A673 (cell line): ENCODE measurements at regions not wholly inside any gene's neighbourhood (a gene's known extent, or its start where the extent isn't known, plus 50 kb on each side); places are given as distances from the start of the nearest gene placed in this dataset.

ENCODE experiments used
- EZH2 ChIP-seq: fragments of 200-600 bp; sonication (generic); IDR thresholded peaks from 2 replicates; pipeline ENCODE4 v1.6.1; 2017; ENCODE audit warnings: borderline replicate concordance, low read depth, mild to moderate bottlenecking, mixed read lengths, antibody characterized with exemption, low read length; ENCODE audit not compliant: poor library complexity, severe bottlenecking
- TF ChIP-seq, protein P1 (sequence below): fragments of 300-800, 200-600 bp; sonication (generic); conservative IDR thresholded peaks from 2 replicates; pipeline ENCODE4 v1.5.1; 2017; ENCODE audit warnings: low read depth, mild to moderate bottlenecking, antibody characterized with exemption, low read length, moderate library complexity, mixed read lengths

DNA sequence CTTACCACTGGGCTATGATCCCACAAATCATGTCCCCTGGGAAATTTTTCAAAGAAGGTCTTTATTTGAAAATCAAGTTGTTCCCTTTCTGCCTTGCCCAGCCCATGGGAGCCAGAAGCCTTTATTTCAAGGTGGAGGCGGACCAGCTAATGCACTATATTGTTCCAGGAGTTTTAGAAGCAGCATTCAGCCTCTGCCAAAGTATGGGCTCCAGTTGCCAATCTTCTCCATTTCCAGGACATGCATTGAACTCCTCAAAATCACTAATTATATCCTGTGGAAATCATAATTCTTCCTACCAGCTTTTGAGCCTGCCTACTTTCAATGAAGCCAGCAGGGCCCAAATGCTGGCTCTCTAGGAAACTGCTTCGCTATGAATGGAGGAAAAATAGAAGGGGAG is 195.8 kb downstream of the RAD51AP2 start:
- TF ChIP-seq, protein P1, sequence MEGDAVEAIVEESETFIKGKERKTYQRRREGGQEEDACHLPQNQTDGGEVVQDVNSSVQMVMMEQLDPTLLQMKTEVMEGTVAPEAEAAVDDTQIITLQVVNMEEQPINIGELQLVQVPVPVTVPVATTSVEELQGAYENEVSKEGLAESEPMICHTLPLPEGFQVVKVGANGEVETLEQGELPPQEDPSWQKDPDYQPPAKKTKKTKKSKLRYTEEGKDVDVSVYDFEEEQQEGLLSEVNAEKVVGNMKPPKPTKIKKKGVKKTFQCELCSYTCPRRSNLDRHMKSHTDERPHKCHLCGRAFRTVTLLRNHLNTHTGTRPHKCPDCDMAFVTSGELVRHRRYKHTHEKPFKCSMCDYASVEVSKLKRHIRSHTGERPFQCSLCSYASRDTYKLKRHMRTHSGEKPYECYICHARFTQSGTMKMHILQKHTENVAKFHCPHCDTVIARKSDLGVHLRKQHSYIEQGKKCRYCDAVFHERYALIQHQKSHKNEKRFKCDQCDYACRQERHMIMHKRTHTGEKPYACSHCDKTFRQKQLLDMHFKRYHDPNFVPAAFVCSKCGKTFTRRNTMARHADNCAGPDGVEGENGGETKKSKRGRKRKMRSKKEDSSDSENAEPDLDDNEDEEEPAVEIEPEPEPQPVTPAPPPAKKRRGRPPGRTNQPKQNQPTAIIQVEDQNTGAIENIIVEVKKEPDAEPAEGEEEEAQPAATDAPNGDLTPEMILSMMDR, result no peak
- no peak for TF ChIP-seq EZH2
